Ascending aorta (tissue), 2 donors: ENCODE measurements at regions not wholly inside any gene's neighbourhood (a gene's known extent, or its start where the extent isn't known, plus 50 kb on each side); places are given as distances from the start of the nearest gene placed in this dataset.

Experiments used
- DNase-seq, 2 donors: peaks; one replicate each; pipeline ENCODE4 v3.0.0-alpha.2; 2019; ENCODE audit warnings: low spot score in 2 of 2
- H3K27ac ChIP-seq, 2 donors: fragments of 200-600 bp; sonication (generic); one replicate each; pipeline ENCODE4 v1.5.1; 2016 to 2017; ENCODE audit warnings: mild to moderate bottlenecking in 1 of 2
- H3K27me3 ChIP-seq: fragments of 200-600 bp; sonication (generic); one replicate; pipeline ENCODE4 v1.5.1; 2017
- H3K36me3 ChIP-seq, 2 donors: fragments of 200-600 bp; sonication (generic); one replicate each; pipeline ENCODE4 v1.5.1; 2016
- H3K4me1 ChIP-seq, 2 donors: fragments of 200-600 bp; sonication (generic); one replicate each; pipeline ENCODE4 v1.5.1; 2016 to 2017; ENCODE audit warnings: mild to moderate bottlenecking in 1 of 2
- H3K4me3 ChIP-seq, 2 donors: fragments of 200-600 bp; sonication (generic); one replicate each; pipeline ENCODE4 v1.5.1; 2016 to 2017; ENCODE audit warnings: mild to moderate bottlenecking in 1 of 2
- H3K9me3 ChIP-seq, 2 donors: fragments of 200-600 bp; sonication (generic); one replicate each; pipeline ENCODE4 v1.5.1; 2016
- intact Hi-C: fragments of 100-400 bp; cut with DNase I; formaldehyde crosslinking; loops from one replicate; pipeline ENCODE4 v1.15.1; 2023
- TF ChIP-seq, protein P1 (sequence below), 3 experiments: fragments of 200-600 bp in 2 of 3; fragments of 450-650 bp in 1 of 3; sonication (generic) in 2 of 3; IDR thresholded peaks; one replicate each; pipeline ENCODE4 v1.5.1; 2016 to 2019; ENCODE audit warnings: antibody characterized with exemption in 3 of 3, mild to moderate bottlenecking in 1 of 3, moderate library complexity in 1 of 3

DNA sequence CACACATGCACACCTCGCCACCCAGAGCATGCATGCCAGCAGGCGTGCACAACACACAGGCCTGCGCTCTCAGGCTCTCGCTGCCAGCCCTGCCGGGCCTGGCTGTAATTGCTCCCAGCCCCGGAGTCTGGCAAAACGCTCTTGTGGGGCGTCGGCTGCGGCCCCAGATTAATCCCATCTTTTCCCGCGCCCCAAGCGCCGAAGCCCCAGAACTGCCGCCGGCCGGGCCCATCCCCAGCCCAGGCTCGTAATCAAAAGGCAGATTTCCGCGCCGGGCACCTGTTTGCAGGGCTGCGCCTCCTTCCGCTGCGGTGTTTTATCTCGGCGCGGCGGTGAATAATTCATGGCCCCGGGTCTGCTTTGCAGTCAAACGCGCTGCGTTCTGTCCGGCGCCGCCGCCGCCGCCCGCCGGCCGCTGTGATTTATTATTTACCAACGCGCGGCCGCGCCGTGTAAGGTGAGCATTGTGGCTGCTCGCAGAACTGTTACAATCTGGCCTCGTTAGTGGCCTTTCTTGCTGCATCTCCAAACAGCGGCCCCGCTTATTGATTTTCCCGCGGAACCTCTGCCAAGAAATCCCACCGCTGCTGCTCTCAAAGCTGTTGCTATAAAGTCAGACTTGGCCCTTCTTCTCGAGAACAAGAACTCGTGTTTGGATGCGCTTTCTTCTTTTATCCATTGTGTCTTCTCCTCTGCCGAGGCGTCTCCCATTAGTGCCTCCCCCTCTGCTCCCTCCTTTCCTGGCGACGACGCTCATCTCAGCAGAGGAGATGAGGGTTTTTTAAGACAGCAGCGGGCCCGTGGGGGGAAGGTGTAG is 126.1 kb downstream of the IRX5 start:
- DNase-seq = no peak
- intact Hi-C loops = no loop called here
- Histone ChIP-seq H3K4me3 (peak overlapping the region; percentile 16 to 34), H3K36me3 (no peaks in the 10 kb centered on the region), H3K27me3 (no peaks in the 10 kb centered on the region), H3K4me1 (no peaks in the 10 kb centered on the region), H3K9me3 (no peaks in the 10 kb centered on the region), H3K27ac (no peak overlapping the region)
- TF ChIP-seq, protein P1, sequence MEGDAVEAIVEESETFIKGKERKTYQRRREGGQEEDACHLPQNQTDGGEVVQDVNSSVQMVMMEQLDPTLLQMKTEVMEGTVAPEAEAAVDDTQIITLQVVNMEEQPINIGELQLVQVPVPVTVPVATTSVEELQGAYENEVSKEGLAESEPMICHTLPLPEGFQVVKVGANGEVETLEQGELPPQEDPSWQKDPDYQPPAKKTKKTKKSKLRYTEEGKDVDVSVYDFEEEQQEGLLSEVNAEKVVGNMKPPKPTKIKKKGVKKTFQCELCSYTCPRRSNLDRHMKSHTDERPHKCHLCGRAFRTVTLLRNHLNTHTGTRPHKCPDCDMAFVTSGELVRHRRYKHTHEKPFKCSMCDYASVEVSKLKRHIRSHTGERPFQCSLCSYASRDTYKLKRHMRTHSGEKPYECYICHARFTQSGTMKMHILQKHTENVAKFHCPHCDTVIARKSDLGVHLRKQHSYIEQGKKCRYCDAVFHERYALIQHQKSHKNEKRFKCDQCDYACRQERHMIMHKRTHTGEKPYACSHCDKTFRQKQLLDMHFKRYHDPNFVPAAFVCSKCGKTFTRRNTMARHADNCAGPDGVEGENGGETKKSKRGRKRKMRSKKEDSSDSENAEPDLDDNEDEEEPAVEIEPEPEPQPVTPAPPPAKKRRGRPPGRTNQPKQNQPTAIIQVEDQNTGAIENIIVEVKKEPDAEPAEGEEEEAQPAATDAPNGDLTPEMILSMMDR (IDR thresholded peaks at IDR 0.05) = no peak

DNA sequence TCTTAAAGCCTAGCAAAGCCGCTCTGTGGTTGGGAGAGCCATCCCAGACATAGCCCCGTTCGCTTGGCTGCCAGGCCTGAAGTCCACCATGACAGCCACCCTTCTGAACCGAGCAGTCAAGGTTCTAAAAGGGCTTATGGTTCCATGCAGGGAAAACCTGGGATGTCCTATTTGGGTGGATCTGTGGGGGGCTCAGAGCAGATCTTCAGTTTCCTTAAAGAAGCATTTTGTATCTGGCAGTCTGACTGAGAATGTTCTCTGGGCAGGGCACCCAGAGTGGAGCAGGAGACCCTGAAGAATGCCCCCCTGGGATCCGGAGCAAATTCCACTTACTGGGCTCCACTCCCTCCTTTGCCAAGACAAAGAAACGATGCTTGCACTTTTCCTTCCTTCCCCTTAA is 127.2 kb downstream of the IRX5 start:
- no peak overlapping the region for H3K27ac ChIP-seq
- H3K36me3 ChIP-seq = no peaks in the 10 kb centered on the region
- no peaks in the 10 kb centered on the region for H3K4me1 ChIP-seq
- intact Hi-C loops = no loop called here
- H3K4me3 ChIP-seq = no peak overlapping the region
- TF ChIP-seq, protein P1 (IDR thresholded peaks at IDR 0.05) = no peak
- no peak for DNase-seq
- H3K9me3 ChIP-seq = no peaks in the 10 kb centered on the region
- no peaks in the 10 kb centered on the region for H3K27me3 ChIP-seq

DNA sequence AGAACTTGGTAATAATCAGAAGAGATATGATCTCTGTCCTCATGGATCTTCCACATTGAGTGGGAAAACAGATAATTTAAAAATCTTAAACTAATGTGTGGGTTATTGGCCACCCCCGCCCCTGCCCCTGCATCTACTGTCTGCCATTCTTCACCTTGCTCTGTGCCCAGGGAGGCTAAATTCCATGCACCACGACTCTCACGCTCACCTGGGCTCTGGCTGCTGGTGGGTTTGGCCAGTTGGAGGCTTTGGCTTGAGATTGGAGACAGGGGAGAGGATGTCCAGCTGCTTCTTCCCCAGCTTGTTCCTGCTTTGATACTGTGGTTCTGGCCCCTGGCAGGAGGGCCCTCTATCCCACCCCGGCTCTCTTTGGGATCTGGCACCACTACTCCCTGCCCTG is 127.9 kb downstream of the IRX5 start:
- DNase-seq = no peak
- Histone ChIP-seq H3K9me3 (no peaks in the 10 kb centered on the region), H3K4me1 (no peaks in the 10 kb centered on the region), H3K27ac (no peak overlapping the region), H3K27me3 (no peaks in the 10 kb centered on the region), H3K36me3 (no peaks in the 10 kb centered on the region), H3K4me3 (no peak overlapping the region)
- intact Hi-C loops = no loop called here
- TF ChIP-seq, protein P1 (IDR thresholded peaks at IDR 0.05) = no peak

DNA sequence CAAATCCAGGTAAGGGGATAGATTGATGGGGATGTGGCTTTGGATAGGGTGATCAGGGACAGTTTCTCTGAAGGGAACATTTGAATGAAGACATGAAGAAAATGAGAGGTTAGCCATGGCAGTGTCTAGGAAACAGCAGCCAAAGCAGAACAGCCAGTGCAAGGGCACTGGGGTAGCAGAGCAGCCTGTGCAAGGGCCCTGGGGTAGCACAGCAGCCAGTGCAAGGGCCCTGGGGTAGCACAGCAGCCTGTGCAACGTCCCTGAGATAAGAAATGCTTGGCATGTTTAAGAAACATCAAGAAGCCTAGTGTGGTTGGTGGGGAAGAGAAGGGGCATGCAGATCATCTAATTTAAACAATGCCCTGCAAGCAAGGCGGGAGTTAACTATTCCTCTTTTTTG is 128.5 kb downstream of the IRX5 start:
- Histone ChIP-seq H3K27me3 (no peaks in the 10 kb centered on the region), H3K4me1 (no peaks in the 10 kb centered on the region), H3K27ac (no peak overlapping the region), H3K9me3 (no peaks in the 10 kb centered on the region), H3K4me3 (no peak overlapping the region), H3K36me3 (no peaks in the 10 kb centered on the region)
- TF ChIP-seq, protein P1 (IDR thresholded peaks at IDR 0.05) = no peak
- DNase-seq = no peak
- intact Hi-C loops = no loop called here

DNA sequence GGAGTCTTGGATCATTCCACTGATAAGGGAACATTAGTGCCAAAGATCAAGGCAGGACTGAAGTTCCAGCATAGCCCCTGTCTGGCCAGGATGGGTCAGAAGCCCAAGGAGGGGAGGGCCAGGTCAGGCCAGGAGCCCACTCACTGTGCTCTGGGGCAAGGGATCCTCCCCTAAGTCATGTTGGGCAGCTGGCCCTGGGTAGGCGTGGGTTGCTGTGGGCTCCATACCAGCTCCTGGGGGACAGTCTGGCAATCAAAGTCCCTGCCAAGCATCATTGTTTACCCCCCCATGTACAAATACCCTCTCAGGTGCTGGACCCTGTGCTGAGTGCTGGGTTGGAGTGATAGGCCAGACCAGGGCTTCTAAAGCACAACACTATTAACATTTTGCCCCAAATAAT is 130.5 kb downstream of the IRX5 start:
- TF ChIP-seq, protein P1 (IDR thresholded peaks at IDR 0.05) = no peak
- intact Hi-C loops = no loop called here
- H3K27ac ChIP-seq = no peak overlapping the region
- DNase-seq = no peak
- no peaks in the 10 kb centered on the region for H3K36me3 ChIP-seq
- no peaks in the 10 kb centered on the region for H3K4me1 ChIP-seq
- H3K27me3 ChIP-seq = no peaks in the 10 kb centered on the region
- H3K4me3 ChIP-seq = no peak overlapping the region
- H3K9me3 ChIP-seq = no peaks in the 10 kb centered on the region
